GM12878 (cell line): ENCODE measurements at regions not wholly inside any gene's neighbourhood (a gene's known extent, or its start where the extent isn't known, plus 50 kb on each side); places are given as distances from the start of the nearest gene placed in this dataset.

Experiments
- ATAC-seq: fragments of 200-7000 bp; cut with Tn5 transposase; 3 replicates; pipeline ENCODE4 v1.9.1; 2020; ENCODE audit warnings: mild to moderate bottlenecking, moderate library complexity
- BruUV-seq: library from RNA; stranded (reverse); fragments of 400-500 nt; replicated peaks from 2 replicates; lab custom pipeline; 2021; lab: Mats Ljungman, UMichigan
- CTCF ChIA-PET: fragments of 300-600 bp; sonication (Branson Sonifier 250); formaldehyde crosslinking; extraction: SDS; loops from one replicate; lab custom pipeline; 2021; ENCODE audit warnings: inconsistent platforms; lab: Yijun Ruan, JAX
- POLR2A ChIA-PET: fragments of 350-600 bp; formaldehyde crosslinking; extraction: SDS; loops from one replicate; lab custom pipeline; 2021; ENCODE audit warnings: inconsistent platforms; lab: Charles Lee
- RAD21 ChIA-PET: fragments of 300-600 bp; sonication (Branson Sonifier 250); formaldehyde crosslinking; loops from one replicate; lab custom pipeline; 2023; ENCODE audit warnings: antibody characterized with exemption; ENCODE audit not compliant: unreplicated experiment; lab: Charles Lee
- SMC1A ChIA-PET: fragments of 300-600 bp; sonication (Branson Sonifier 250); formaldehyde crosslinking; loops from one replicate; lab custom pipeline; 2023; ENCODE audit not compliant: unreplicated experiment, uncharacterized antibody; lab: Charles Lee
- DNase-seq: peaks from one replicate; pipeline ENCODE4 v3.0.0-alpha.2; 2011; ENCODE audit warnings: low read depth, low spot score
- FAIRE-seq: peaks from 3 replicates; lab custom pipeline; 2011; peaks lifted over from hg19 to GRCh38; lab: Jason Lieb, UNC
- H2AFZ ChIP-seq: 2 replicates; pipeline ENCODE4 v1.6.0; 2011; ENCODE audit warnings: low read depth, low read length, control low read depth; ENCODE audit not compliant: control insufficient read depth
- H3K27ac ChIP-seq: 2 replicates; pipeline ENCODE4 v1.5.1; 2011; ENCODE audit warnings: control low read depth; ENCODE audit not compliant: control insufficient read depth, insufficient read depth
- H3K27me3 ChIP-seq, 2 experiments: replicated peaks in 1 of 2; 2 replicates each; pipeline versions ENCODE4 v1.6.0 to v1.6.1; 2011; ENCODE audit warnings: low read length in 1 of 2; ENCODE audit not compliant: control insufficient read depth in 2 of 2, insufficient read depth in 2 of 2
- H3K36me3 ChIP-seq, 2 experiments: 2 replicates each; pipeline ENCODE4 v1.5.1; 2011; ENCODE audit warnings: low read length in 1 of 2; ENCODE audit not compliant: control insufficient read depth in 2 of 2, insufficient read depth in 2 of 2
- H3K4me1 ChIP-seq: 2 replicates; pipeline ENCODE4 v1.6.1; 2011; ENCODE audit warnings: mild to moderate bottlenecking, low read length, moderate library complexity, mixed read lengths; ENCODE audit not compliant: control insufficient read depth, insufficient read depth
- H3K4me2 ChIP-seq: 2 replicates; pipeline ENCODE4 v1.6.0; 2011; ENCODE audit warnings: control low read depth; ENCODE audit not compliant: control insufficient read depth, insufficient read depth
- H3K4me3 ChIP-seq: fragments of 200-600 bp; sonication (generic); 2 replicates; pipeline ENCODE4 v1.5.1; 2016
- H3K79me2 ChIP-seq: 2 replicates; pipeline ENCODE4 v1.6.0; 2011; ENCODE audit warnings: low read length; ENCODE audit not compliant: control insufficient read depth, insufficient read depth
- H3K9ac ChIP-seq: 2 replicates; pipeline ENCODE4 v1.8.0; 2011; ENCODE audit warnings: low read length, control low read depth, mixed read lengths; ENCODE audit not compliant: control insufficient read depth, insufficient read depth
- H3K9me3 ChIP-seq: replicated peaks from 3 replicates; pipeline ENCODE4 v1.5.1; 2011; ENCODE audit warnings: mild to moderate bottlenecking, low read length; ENCODE audit not compliant: control insufficient read depth, insufficient read depth
- H4K20me1 ChIP-seq: 2 replicates; pipeline ENCODE4 v1.6.0; 2011; ENCODE audit not compliant: control insufficient read depth, insufficient read depth
- BHLHE40 ChIP-seq, 2 experiments: fragments of 450-650 bp in 1 of 2; IDR thresholded peaks; 2 replicates each; pipeline ENCODE4 v1.6.1; 2011 to 2017; ENCODE audit warnings: low read depth in 2 of 2, borderline replicate concordance in 1 of 2, improper control_type of control experiment in 1 of 2, low read length in 1 of 2, mild to moderate bottlenecking in 1 of 2
- CEBPB ChIP-seq, 2 experiments: fragments of 150-350 bp in 1 of 2; IDR thresholded peaks; 2 replicates each; pipeline ENCODE4 v1.6.1; 2012 to 2014; ENCODE audit warnings: low read depth in 2 of 2, low read length in 2 of 2, borderline replicate concordance in 1 of 2, inconsistent platforms in 1 of 2
- CEBPZ ChIP-seq: fragments of 150-350 bp; IDR thresholded peaks from 2 replicates; pipeline ENCODE4 v1.6.1; 2016; ENCODE audit warnings: low read depth, low read length
- ETV6 ChIP-seq, 2 experiments: fragments of 450-650 bp in 1 of 2; IDR thresholded peaks in 1 of 2; conservative IDR thresholded peaks in 1 of 2; 2 replicates each; pipeline ENCODE4 v1.6.1; 2014; ENCODE audit warnings: antibody characterized with exemption in 1 of 2, borderline replicate concordance in 1 of 2, low read depth in 1 of 2, mild to moderate bottlenecking in 1 of 2, moderate library complexity in 1 of 2
- FOS ChIP-seq: IDR thresholded peaks from 3 replicates; pipeline ENCODE4 v1.6.1; 2011; ENCODE audit warnings: borderline replicate concordance; ENCODE audit not compliant: insufficient read length; ENCODE audit errors: extremely low read depth
- GATAD2B ChIP-seq: fragments of 450-650 bp; conservative IDR thresholded peaks from 2 replicates; pipeline ENCODE4 v1.6.1; 2017; ENCODE audit warnings: low read depth, mild to moderate bottlenecking, moderate library complexity
- IRF4 ChIP-seq: IDR thresholded peaks from 2 replicates; pipeline ENCODE4 v1.6.1; 2011; ENCODE audit warnings: low read depth, low read length
- JUNB ChIP-seq: IDR thresholded peaks from 2 replicates; pipeline ENCODE4 v1.6.1; 2016; ENCODE audit warnings: antibody characterized with exemption, mild to moderate bottlenecking
- NBN ChIP-seq: fragments of 450-650 bp; IDR thresholded peaks from 2 replicates; pipeline ENCODE4 v1.6.1; 2016
- NFIC ChIP-seq: IDR thresholded peaks from 2 replicates; pipeline ENCODE4 v1.6.1; 2012; ENCODE audit warnings: low read depth, mild to moderate bottlenecking, inconsistent platforms, low read length, moderate library complexity
- NFYB ChIP-seq: IDR thresholded peaks from 2 replicates; pipeline ENCODE4 v1.6.1; 2011; ENCODE audit warnings: low read depth, mild to moderate bottlenecking, low read length, improper control_type of control experiment, moderate library complexity; ENCODE audit not compliant: insufficient read depth
- RUNX3 ChIP-seq: IDR thresholded peaks from 2 replicates; pipeline ENCODE4 v1.6.1; 2012; ENCODE audit warnings: low read length, inconsistent platforms
- SMAD1 ChIP-seq: fragments of 450-650 bp; IDR thresholded peaks from 2 replicates; pipeline ENCODE4 v1.6.1; 2018; ENCODE audit warnings: mild to moderate bottlenecking, low read depth; ENCODE audit not compliant: partially characterized antibody
- SMARCA5 ChIP-seq: fragments of 450-650 bp; IDR thresholded peaks from 2 replicates; pipeline ENCODE4 v1.6.1; 2017; ENCODE audit warnings: mild to moderate bottlenecking
- SREBF1 ChIP-seq: IDR thresholded peaks from 2 replicates; pipeline ENCODE4 v1.6.1; 2012; ENCODE audit warnings: mild to moderate bottlenecking, low read length
- ZBED1 ChIP-seq: IDR thresholded peaks from 2 replicates; pipeline ENCODE4 v1.6.1; 2016; ENCODE audit warnings: borderline replicate concordance
- whole genome bisulfite sequencing: methylation state at CpG from one replicate; pipeline ENCODE4 v1.1.6; 2016; ENCODE audit warnings: low lambda C conversion rate; ENCODE audit not compliant: insufficient replicate concordance, insufficient coverage; ENCODE audit errors: missing lambda C conversion rate; 5-methylcytosine and 5-hydroxymethylcytosine counted together
- in situ Hi-C: fragments of 300-500 bp; cut with MboI; formaldehyde crosslinking; loops from 9 replicates; pipeline ENCODE4 v1.14.3; 2018; ENCODE audit warnings: mixed read lengths
- intact Hi-C: fragments of 100-400 bp; cut with micrococcal nuclease; formaldehyde crosslinking; loops from one replicate; pipeline ENCODE4 v1.14.2; 2022; ENCODE audit not compliant: unreplicated experiment

DNA sequence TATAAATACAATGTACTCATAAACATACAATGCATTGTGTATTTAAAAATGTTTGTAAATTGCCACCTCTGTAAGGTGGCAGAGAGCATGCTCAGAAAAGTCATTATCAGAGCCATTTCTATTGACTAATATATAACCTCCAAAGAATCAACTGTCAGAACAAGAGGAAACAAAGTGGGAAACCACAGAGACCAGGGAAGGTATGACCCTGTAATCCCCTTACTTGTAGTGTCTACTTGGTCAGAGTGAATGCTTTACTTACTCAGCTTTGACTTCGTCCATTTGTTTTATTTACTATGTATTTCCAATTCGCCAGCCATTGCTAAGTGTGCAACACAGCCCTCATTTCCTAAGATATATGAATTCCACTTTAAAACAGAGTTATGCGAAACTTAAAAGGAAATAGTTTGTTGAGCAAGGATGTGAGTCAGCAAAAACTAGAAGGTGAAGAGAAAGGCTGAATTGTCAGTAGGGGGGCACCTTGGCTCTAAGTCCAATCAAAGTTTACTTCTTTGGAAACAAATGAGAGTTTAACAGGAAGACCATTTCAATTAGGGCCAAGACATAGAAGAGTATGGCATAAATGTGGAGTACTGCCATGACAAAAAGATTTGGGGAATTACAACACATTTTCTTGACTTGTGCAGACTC lies 671.7 kb upstream of the PTBP2 start:
- RAD21 ChIA-PET: no interaction called here
- no peaks in the 10 kb centered on the region for H3K9me3 ChIP-seq
- peak; percentile 41; the same call in 1 of the 2 replicates for TF ChIP-seq RUNX3
- no peak for TF ChIP-seq CEBPZ
- TF ChIP-seq, all 136 proteins: peak for 1
- Histone ChIP-seq H3K79me2 (no peaks in the 10 kb centered on the region), H3K27ac (no peak overlapping the region), H3K4me1 (no peaks in the 10 kb centered on the region), H3K36me3 (no peaks in the 10 kb centered on the region), H3K4me2 (no peak overlapping the region), H2AFZ (no peak overlapping the region), H3K4me3 (no peak overlapping the region), H3K27me3 (no peaks in the 10 kb centered on the region), H3K9ac (no peak overlapping the region), H4K20me1 (no peaks in the 10 kb centered on the region)
- ChIA-PET CTCF (no interaction called here), POLR2A (no interaction called here), SMC1A (no interaction called here)
- peak; percentile 58 for ATAC-seq
- WGBS: 15% methylated on average over 3 of the region's 3 CpGs
- in situ Hi-C loops: no loop called here
- no peak for FAIRE-seq
- BruUV-seq: no TSS peak
- no peak for DNase-seq
- intact Hi-C loops: no loop called here

DNA sequence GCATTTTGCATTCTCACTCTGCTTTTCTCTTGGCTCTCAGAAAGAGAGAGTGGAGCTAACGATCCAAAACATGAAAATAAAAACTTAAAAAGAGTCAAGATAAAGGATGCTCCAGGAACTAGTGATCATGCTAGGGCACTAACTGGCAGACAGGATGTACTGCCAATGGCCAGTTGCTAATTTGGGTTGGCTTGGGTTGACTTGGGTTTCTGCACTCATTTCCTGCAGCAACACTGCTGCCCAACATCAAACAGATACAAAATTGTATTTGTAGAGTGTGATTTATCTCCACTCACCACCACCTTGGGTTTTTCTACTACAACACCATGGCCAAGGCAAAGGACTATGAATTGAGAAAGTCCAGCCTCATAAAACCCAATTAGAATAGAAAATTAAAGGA lies 662.3 kb upstream of the PTBP2 start:
- no peak overlapping the region for H3K9ac ChIP-seq
- no peak overlapping the region for H3K4me2 ChIP-seq
- WGBS: 0% methylated on average over 1 of the region's 1 CpG
- no peaks in the 10 kb centered on the region for H3K27me3 ChIP-seq
- SMC1A ChIA-PET: no interaction called here
- intact Hi-C loops: no loop called here
- in situ Hi-C loops: no loop called here
- TF ChIP-seq SREBF1: no peak
- TF ChIP-seq NBN: no peak
- TF ChIP-seq FOS: no peak
- TF ChIP-seq SMAD1: no peak
- TF ChIP-seq IRF4: no peak
- no peak for TF ChIP-seq CEBPB (IDR thresholded peaks at IDR 0.05; ENCODE audit: borderline replicate concordance in 1 of 2, low read depth in 2 of 2, low read length in 2 of 2)
- no peak for TF ChIP-seq SMARCA5
- TF ChIP-seq ETV6 (conservative IDR thresholded peaks at IDR 0.05 in 1 of 2, IDR thresholded peaks at IDR 0.05 in 1 of 2; ENCODE audit: borderline replicate concordance in 1 of 2, low read depth in 1 of 2): no peak
- TF ChIP-seq BHLHE40 (IDR thresholded peaks at IDR 0.05; ENCODE audit: borderline replicate concordance in 1 of 2, low read depth in 2 of 2, low read length in 1 of 2): no peak
- no peak for TF ChIP-seq GATAD2B
- TF ChIP-seq NFYB: no peak
- no peak for TF ChIP-seq NFIC
- no peak for TF ChIP-seq ZBED1
- TF ChIP-seq JUNB: no peak
- H2AFZ ChIP-seq: no peak overlapping the region
- DNase-seq (no peak), ATAC-seq (no peak), FAIRE-seq (no peak)
- CTCF ChIA-PET: no interaction called here
- no peaks in the 10 kb centered on the region for H4K20me1 ChIP-seq
- POLR2A ChIA-PET: no interaction called here
- no peaks in the 10 kb centered on the region for H3K4me1 ChIP-seq
- no peak overlapping the region for H3K27ac ChIP-seq
- BruUV-seq: no TSS peak
- no peak overlapping the region for H3K4me3 ChIP-seq
- RAD21 ChIA-PET: no interaction called here
- H3K79me2 ChIP-seq: no peaks in the 10 kb centered on the region
- H3K9me3 ChIP-seq: no peaks in the 10 kb centered on the region
- H3K36me3 ChIP-seq: no peaks in the 10 kb centered on the region
